ENCODE measurements at regions not wholly inside any gene's neighbourhood (a gene's known extent, or its start where the extent isn't known, plus 50 kb on each side); places are given as distances from the start of the nearest gene placed in this dataset.

DNA sequence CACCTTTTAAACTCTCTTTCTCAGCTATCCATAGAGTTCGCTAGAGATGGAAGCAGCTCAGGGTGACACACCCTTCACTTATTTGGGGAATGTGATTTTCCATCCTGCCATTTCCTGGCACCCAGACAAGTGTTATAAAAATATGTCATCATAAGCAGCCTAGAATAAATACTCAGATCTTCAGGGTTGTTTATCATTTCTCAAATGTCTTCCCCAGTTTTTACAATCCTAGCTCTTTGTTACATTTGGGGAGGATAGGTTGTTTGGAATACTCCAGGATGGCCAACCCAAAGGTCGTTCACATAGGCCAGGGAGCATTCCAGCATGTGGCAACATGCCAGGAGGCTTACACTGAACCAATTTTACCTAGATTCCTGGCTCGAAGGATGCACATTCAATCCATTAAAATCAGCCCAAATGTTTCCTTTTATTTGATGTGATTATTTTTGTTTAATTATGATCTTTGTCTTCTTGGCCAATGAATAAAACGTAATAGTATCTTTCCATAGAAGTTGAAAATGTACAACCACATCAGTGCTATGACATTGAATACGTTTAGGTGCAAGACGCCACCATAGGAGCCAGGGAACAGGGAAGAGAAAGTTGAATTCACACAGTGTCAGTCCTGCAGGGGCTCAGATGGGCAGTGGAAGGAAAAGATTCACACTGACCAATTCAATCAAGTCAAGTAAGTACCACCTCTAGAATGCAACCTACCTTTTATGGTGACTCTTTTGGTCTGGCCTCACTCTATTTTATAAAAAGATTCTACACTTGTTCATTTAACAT lies 537.7 kb upstream of the MDFIC2 start:
- no peak overlapping the region for H3K4me3 Mint-ChIP-seq
- no peak overlapping the region for H3K27ac Mint-ChIP-seq
- H3K4me1 Mint-ChIP-seq (ENCODE audit: unreplicated experiment): peaks cover 17% of the 10 kb centered on the region
- H3K9me3 Mint-ChIP-seq: peaks cover 7% of the 10 kb centered on the region
- TF ChIP-seq, protein P1, sequence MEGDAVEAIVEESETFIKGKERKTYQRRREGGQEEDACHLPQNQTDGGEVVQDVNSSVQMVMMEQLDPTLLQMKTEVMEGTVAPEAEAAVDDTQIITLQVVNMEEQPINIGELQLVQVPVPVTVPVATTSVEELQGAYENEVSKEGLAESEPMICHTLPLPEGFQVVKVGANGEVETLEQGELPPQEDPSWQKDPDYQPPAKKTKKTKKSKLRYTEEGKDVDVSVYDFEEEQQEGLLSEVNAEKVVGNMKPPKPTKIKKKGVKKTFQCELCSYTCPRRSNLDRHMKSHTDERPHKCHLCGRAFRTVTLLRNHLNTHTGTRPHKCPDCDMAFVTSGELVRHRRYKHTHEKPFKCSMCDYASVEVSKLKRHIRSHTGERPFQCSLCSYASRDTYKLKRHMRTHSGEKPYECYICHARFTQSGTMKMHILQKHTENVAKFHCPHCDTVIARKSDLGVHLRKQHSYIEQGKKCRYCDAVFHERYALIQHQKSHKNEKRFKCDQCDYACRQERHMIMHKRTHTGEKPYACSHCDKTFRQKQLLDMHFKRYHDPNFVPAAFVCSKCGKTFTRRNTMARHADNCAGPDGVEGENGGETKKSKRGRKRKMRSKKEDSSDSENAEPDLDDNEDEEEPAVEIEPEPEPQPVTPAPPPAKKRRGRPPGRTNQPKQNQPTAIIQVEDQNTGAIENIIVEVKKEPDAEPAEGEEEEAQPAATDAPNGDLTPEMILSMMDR (conservative IDR thresholded peaks at IDR 0.05): no peak
- DNase-seq (ENCODE audit: extremely low spot score, unreplicated experiment): no peak
- H3K36me3 Mint-ChIP-seq: no peaks in the 10 kb centered on the region
- H3K27me3 Mint-ChIP-seq: no peaks in the 10 kb centered on the region

DNA sequence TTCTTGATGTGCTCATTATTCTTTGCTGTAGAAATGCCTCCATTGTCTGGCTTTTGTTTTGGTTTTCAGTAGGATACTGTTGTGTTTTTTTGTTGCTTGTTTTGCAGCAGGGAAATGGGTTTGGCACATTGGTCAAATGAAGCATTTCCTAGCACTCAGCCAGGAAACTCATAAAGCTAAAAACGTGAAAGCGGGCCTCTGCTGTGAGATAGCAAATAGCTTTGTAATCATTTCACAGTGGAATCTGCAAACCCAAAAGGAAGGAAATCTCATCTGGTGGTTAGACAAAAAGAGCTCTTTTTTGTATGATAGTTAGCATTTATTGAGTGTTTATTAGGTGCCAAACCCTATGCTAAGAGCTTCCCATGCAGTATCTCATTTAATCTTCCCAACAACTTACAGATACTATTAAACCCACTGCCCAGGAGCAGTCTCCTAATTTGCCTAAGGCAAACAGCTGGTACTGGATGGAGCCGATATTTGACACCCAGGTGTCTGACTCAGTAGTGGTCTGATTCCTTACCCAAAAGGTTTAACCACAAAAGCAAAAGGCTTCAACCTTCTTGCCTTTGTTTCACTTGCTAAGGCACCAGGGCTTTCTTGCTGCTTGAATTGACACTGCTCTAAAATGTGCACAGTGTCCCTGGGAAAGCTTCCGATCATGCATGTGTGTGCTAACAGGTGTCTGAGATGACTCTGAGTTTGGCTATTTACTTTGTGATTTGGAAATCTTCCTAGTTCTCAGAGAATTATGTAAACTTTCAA lies 527.9 kb upstream of the MDFIC2 start:
- TF ChIP-seq, protein P1 (conservative IDR thresholded peaks at IDR 0.05): no peak
- no peaks in the 10 kb centered on the region for H3K36me3 Mint-ChIP-seq
- H3K4me1 Mint-ChIP-seq (ENCODE audit: unreplicated experiment): peaks cover 4% of the 10 kb centered on the region
- H3K4me3 Mint-ChIP-seq: no peak overlapping the region
- DNase-seq (ENCODE audit: extremely low spot score, unreplicated experiment): no peak
- peaks cover 2% of the 10 kb centered on the region for H3K9me3 Mint-ChIP-seq
- no peak overlapping the region for H3K27ac Mint-ChIP-seq
- no peaks in the 10 kb centered on the region for H3K27me3 Mint-ChIP-seq

DNA sequence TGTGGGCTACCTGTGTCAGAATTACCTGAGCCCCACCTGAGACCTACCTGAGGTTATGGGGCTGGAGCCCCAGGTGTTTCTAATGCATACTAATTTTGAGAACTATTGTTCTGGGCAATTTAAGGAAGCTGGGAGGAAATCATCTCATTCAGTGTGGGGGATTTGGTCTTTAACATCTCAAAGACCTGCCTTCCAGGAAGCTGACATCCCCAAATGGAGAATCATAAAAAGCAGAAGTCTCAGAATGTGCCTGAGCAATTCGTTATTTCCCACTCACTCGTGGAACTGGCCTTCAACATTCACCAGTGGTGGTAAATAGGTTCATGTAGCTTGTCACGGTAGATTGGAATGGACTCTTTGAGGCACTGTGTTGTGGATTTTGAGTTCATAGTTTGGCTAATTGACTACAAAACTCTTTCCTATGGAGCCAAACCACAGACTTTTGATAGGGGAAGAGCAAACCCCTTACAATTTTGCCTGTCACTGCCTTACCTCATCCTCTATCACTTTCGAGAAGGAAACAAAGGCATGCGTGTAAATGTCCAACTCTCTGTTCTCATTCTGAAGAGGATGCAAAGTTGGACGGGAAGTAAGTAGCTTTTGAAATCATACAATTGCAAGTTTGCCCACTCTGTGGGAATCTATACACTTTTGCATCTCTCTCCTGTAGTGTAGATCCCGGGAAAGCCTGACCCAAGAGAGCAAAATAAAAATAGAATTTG lies 521.0 kb upstream of the MDFIC2 start:
- DNase-seq (ENCODE audit: extremely low spot score, unreplicated experiment): no peak
- Mint-ChIP-seq H3K36me3 (no peaks in the 10 kb centered on the region), H3K4me3 (no peak overlapping the region), H3K4me1 (ENCODE audit: unreplicated experiment) (no peaks in the 10 kb centered on the region), H3K27ac (no peak overlapping the region), H3K27me3 (no peaks in the 10 kb centered on the region), H3K9me3 (no peaks in the 10 kb centered on the region)
- TF ChIP-seq, protein P1 (conservative IDR thresholded peaks at IDR 0.05): no peak

DNA sequence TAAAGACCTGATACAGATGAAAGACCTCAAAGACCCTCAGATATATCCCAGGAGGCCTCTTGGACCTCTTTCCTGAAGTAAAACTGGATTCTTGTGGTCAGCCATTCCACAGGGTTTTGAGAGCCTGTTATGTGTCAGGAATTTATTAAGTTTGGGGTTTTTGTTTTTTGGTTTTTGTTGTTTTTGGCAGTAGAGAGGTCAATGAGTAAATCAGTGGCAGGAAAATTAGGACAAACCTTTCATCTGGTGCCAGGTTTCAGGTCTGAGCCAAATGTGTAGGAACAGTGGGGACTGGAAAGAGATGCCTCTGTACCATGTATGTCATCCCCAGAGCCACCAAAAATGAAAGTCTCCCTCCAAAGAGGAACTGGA lies 520.4 kb upstream of the MDFIC2 start:
- TF ChIP-seq, protein P1 (conservative IDR thresholded peaks at IDR 0.05): no peak
- Mint-ChIP-seq H3K9me3 (no peaks in the 10 kb centered on the region), H3K4me3 (no peak overlapping the region), H3K27ac (no peak overlapping the region), H3K27me3 (no peaks in the 10 kb centered on the region), H3K36me3 (no peaks in the 10 kb centered on the region), H3K4me1 (ENCODE audit: unreplicated experiment) (no peaks in the 10 kb centered on the region)
- DNase-seq (ENCODE audit: extremely low spot score, unreplicated experiment): no peak

DNA sequence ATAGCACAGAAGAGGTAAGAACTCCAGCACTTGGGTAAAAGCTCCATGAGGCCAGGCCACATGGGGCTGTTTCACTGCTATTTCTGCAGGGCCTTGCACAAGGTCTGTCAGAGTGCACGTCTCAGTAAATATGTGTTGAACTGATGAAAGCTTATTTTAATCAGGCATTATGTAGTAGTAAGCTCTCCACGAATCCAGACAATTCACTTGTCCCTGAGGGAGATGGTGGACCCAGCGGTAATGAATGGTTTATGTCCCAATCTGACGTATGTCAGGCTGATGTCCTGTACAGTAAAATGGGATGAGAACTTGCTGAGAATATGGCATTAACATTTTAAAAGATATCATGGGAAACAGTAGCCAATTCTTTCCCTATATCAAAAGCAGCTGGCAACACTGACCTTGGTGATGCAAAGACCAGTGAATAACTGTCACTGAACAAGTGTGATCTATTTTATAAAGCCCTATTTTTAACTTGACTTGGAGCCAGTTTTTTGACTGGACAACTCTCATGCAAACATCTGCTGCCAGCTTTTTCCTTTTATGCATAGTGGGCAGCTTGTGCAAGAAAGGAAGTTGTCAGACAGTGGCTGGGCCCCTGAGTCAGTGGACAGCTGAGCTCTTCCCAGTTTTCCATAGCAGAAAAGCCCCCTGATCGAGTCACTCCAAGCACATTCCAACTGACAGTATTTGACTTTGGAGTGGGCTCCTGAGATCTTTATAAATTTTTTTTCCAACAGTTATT lies 519.8 kb upstream of the MDFIC2 start:
- TF ChIP-seq, protein P1 (conservative IDR thresholded peaks at IDR 0.05): no peak
- Mint-ChIP-seq H3K4me1 (ENCODE audit: unreplicated experiment) (no peaks in the 10 kb centered on the region), H3K27me3 (no peaks in the 10 kb centered on the region), H3K36me3 (no peaks in the 10 kb centered on the region), H3K4me3 (no peak overlapping the region), H3K9me3 (no peaks in the 10 kb centered on the region), H3K27ac (no peak overlapping the region)
- no peak for DNase-seq (ENCODE audit: extremely low spot score, unreplicated experiment)
